ENCODE measurements at regions not wholly inside any gene's neighbourhood (a gene's known extent, or its start where the extent isn't known, plus 50 kb on each side); places are given as distances from the start of the nearest gene placed in this dataset.
"Not testable (repeated sequence)": the region's sequence is repeated elsewhere in the genome, so short reads cannot be mapped to it uniquely, and the experiment has no call there.

DNA sequence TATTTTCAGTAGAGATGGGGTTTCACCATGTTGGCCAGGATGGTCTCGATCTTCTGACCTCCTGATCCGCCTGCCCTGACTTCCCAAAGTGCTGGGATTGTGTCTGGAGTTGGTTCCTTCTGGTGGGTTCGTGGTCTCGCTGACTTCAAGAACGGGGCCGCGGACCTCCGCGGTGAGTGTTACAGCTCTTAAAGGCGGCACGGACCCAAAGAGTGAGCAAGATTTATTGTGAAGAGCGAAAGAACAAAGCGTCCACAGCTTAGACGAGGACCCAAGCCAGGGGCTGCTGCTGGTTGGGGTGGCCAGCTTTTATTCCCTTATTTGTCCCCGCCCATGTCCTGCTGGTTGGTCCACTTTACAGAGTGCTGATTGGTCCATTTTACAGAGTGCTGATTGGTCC lies 111.3 kb upstream of the CHD2 start:
- not testable (repeated sequence) for DNase-seq (ENCODE audit: low read depth in 1 of 2, low spot score in 2 of 2); H3K23ac ChIP-seq (ENCODE audit: insufficient read length); H3K18ac ChIP-seq (ENCODE audit: extremely low read depth, low read length); H4K91ac ChIP-seq (replicated peaks; ENCODE audit: insufficient read length, low read length); H3K56ac ChIP-seq (replicated peaks; ENCODE audit: insufficient read length, low read depth, low read length); FAIRE-seq; H3K4me2 ChIP-seq (ENCODE audit: insufficient read depth in 1 of 2, low read depth in 2 of 2, low read length in 2 of 2); H4K20me1 ChIP-seq (replicated peaks in 1 of 2; ENCODE audit: control insufficient read depth in 1 of 2, insufficient read depth in 2 of 2, low read length in 2 of 2); H3K9me3 ChIP-seq (ENCODE audit: insufficient read depth in 2 of 2, low read depth in 1 of 2, low read length in 1 of 2); H3K27me3 ChIP-seq (replicated peaks in 1 of 4; ENCODE audit: control insufficient read depth in 3 of 4, extremely low read depth in 1 of 4, insufficient read depth in 3 of 4, low read length in 3 of 4); H2BK120ac ChIP-seq (replicated peaks; ENCODE audit: low read depth, low read length); H2BK20ac ChIP-seq (ENCODE audit: low read length); H4K8ac ChIP-seq (ENCODE audit: extremely low read depth, insufficient read depth, low read length); H3K79me2 ChIP-seq (ENCODE audit: control insufficient read depth in 1 of 2, insufficient read depth in 2 of 2, low read length in 2 of 2); H3K27ac ChIP-seq (ENCODE audit: low read depth, low read length); H3K14ac ChIP-seq (ENCODE audit: insufficient read length); H2AFZ ChIP-seq (ENCODE audit: low read length); H3K9ac ChIP-seq (replicated peaks in 1 of 4; ENCODE audit: extremely low read depth in 1 of 4, low read depth in 3 of 4, low read length in 3 of 4); H4K5ac ChIP-seq (ENCODE audit: insufficient read length, low read depth, low read length); H3K4me1 ChIP-seq (replicated peaks in 1 of 4; ENCODE audit: control insufficient read depth in 3 of 4, insufficient read depth in 4 of 4, low read length in 3 of 4); H3K4ac ChIP-seq (replicated peaks; ENCODE audit: insufficient read length, low read depth, low read length); H3K23me2 ChIP-seq (ENCODE audit: low read depth, low read length); H2BK5ac ChIP-seq (ENCODE audit: low read depth, low read length); H3K79me1 ChIP-seq (ENCODE audit: low read depth, low read length); H3K36me3 ChIP-seq (ENCODE audit: control insufficient read depth in 2 of 4, insufficient read depth in 4 of 4, low read length in 3 of 4); H2AK5ac ChIP-seq (ENCODE audit: low read depth, low read length); H2BK15ac ChIP-seq (ENCODE audit: low read length); H3K4me3 ChIP-seq (ENCODE audit: extremely low read depth in 1 of 4, insufficient read depth in 2 of 4, low read depth in 3 of 4, low read length in 4 of 4); H2BK12ac ChIP-seq (ENCODE audit: low read depth, low read length)
- 96% methylated on average over 15 of the region's 15 CpGs; no CpG with 5 or more reads in 1 of the 2 experiments for WGBS, 2 experiments (ENCODE audit: extremely low coverage in 1 of 2, insufficient coverage in 1 of 2, insufficient read length in 1 of 2, insufficient replicate concordance in 2 of 2, low coverage in 1 of 2, low lambda C conversion rate in 2 of 2, missing lambda C conversion rate in 1 of 2)
- POLR2A ChIA-PET (ENCODE audit: partially characterized antibody) = interaction anchor here (1.2 to 1.6 kb wide), 2 partner anchors 111 to 126 kb away, joined by 4 to 5 read pairs; partner anchors contain the start of gene CHD2
- CTCF ChIA-PET (ENCODE audit: partially characterized antibody) = interaction anchor here (0.7 to 2.6 kb wide), 8 partner anchors 9 to 243 kb away, joined by 3 to 31 read pairs (median 4); no protein-coding TSS in a partner anchor
